ENCODE measurements at regions not wholly inside any gene's neighbourhood (a gene's known extent, or its start where the extent isn't known, plus 50 kb on each side); places are given as distances from the start of the nearest gene placed in this dataset.
"Not testable (repeated sequence)": the region's sequence is repeated elsewhere in the genome, so short reads cannot be mapped to it uniquely, and the experiment has no call there.

DNA sequence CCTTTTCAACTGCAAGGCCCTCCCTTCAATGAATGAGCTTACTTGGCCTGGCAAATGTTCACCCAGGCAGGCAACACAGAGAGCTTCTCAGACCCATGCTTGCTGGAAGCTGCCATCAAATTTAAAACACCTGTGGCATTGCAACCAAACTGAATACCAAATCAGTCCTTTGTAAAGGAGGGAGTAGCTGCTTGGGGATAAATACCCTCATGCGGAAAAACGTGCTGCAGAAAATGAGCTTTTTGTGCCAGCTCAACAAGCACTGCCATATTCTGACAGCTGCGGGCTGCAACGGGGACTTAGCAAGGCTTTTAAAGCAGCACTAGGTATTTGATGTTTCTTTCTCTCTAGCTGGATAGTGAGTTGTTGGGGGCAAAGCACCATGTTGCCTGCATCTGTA lies 119.7 kb downstream of the PLPPR4 start:
- Histone ChIP-seq H3K36me3 (ENCODE audit: insufficient read depth, low read length) (no peaks in the 10 kb centered on the region), H3K27me3 (ENCODE audit: low read length) (no peaks in the 10 kb centered on the region), H3K27ac (ENCODE audit: low read length) (no peak overlapping the region), H2AFZ (ENCODE audit: low read length) (no peak overlapping the region), H3K9me3 (ENCODE audit: low read length) (no peaks in the 10 kb centered on the region), H3K9ac (ENCODE audit: low read length) (no peak overlapping the region), H3K4me1 (ENCODE audit: low read length) (no peaks in the 10 kb centered on the region), H3K4me3 (ENCODE audit: low read length) (no peak overlapping the region), H4K20me1 (ENCODE audit: insufficient read depth, low read depth, low read length) (no peaks in the 10 kb centered on the region), H3K4me2 (ENCODE audit: low read depth, low read length, poor library complexity, severe bottlenecking) (no peak overlapping the region), H3K79me2 (ENCODE audit: low read length) (no peaks in the 10 kb centered on the region), H3K9me2 (replicated peaks; ENCODE audit: insufficient read depth, low read length) (no peaks in the 10 kb centered on the region)
- DNase-seq, result no peak

DNA sequence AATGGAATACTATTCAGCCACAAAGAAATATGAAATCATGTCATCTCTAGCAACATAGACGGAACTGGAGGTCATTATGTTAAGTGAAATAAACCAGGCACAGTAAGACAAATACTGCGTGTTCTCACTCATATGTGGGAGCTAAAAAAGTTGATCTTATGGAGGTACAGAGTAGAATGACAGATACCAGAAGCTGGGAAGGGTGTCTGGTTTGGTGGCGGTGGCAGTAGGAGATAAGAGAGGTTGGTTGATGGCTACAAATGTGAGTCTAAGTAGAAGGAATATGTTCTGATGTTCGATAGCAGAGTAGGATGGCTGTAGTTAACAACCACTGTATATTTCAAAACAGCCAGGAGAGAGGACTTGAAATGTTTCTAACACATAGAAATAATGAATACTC lies 121.6 kb downstream of the PLPPR4 start:
- no peaks in the 10 kb centered on the region for H3K9me3 ChIP-seq (ENCODE audit: low read length)
- H3K4me1 ChIP-seq (ENCODE audit: low read length), result no peaks in the 10 kb centered on the region
- no peak overlapping the region for H3K4me3 ChIP-seq (ENCODE audit: low read length)

GRCh38 chr1:99396389-99396788 lies 132.1 kb downstream of the PLPPR4 start:
- no peaks in the 10 kb centered on the region for H3K9me3 ChIP-seq (ENCODE audit: low read length)
- no peak overlapping the region for H3K4me2 ChIP-seq (ENCODE audit: low read depth, low read length, poor library complexity, severe bottlenecking)
- no peaks in the 10 kb centered on the region for H3K27me3 ChIP-seq (ENCODE audit: low read length)
- no peaks in the 10 kb centered on the region for H4K20me1 ChIP-seq (ENCODE audit: insufficient read depth, low read depth, low read length)
- H3K4me3 ChIP-seq (ENCODE audit: low read length), result no peak overlapping the region
- H3K27ac ChIP-seq (ENCODE audit: low read length), result no peak overlapping the region
- DNase-seq, result no peak
- H3K4me1 ChIP-seq (ENCODE audit: low read length), result no peaks in the 10 kb centered on the region
- no peaks in the 10 kb centered on the region for H3K36me3 ChIP-seq (ENCODE audit: insufficient read depth, low read length)
- H2AFZ ChIP-seq (ENCODE audit: low read length), result no peak overlapping the region
- no peaks in the 10 kb centered on the region for H3K79me2 ChIP-seq (ENCODE audit: low read length)
- H3K9ac ChIP-seq (ENCODE audit: low read length), result no peak overlapping the region
- no peaks in the 10 kb centered on the region for H3K9me2 ChIP-seq (replicated peaks; ENCODE audit: insufficient read depth, low read length)

More for the DNA sequence above, 121.6 kb downstream of the PLPPR4 start:
- Histone ChIP-seq H2AFZ (ENCODE audit: low read length) (no peak overlapping the region), H3K9ac (ENCODE audit: low read length) (no peak overlapping the region), H3K79me2 (ENCODE audit: low read length) (no peaks in the 10 kb centered on the region), H3K36me3 (ENCODE audit: insufficient read depth, low read length) (no peaks in the 10 kb centered on the region), H3K4me2 (ENCODE audit: low read depth, low read length, poor library complexity, severe bottlenecking) (no peak overlapping the region), H3K27me3 (ENCODE audit: low read length) (no peaks in the 10 kb centered on the region), H4K20me1 (ENCODE audit: insufficient read depth, low read depth, low read length) (no peaks in the 10 kb centered on the region), H3K27ac (ENCODE audit: low read length) (no peak overlapping the region), H3K9me2 (replicated peaks; ENCODE audit: insufficient read depth, low read length) (no peaks in the 10 kb centered on the region)
- no peak for DNase-seq

DNA sequence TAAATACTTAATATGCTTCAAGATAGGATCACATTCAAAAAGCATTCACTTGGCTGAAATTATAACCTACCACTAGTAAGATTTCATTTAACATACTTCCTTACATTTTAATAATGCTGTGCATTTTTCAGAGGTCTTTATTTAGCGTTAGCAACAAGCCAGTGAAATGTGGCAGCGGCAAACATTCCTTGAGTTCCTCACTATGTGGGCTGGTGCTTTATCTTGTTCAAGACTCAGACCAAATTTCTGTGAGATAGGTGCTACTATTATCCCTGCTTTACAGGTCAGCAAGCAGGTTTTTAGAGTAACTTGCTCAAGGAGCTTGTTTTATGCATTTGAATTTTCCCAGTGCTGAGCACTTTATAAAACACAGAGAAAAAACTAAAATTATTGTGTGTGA lies 132.7 kb downstream of the PLPPR4 start:
- no peak for DNase-seq
- Histone ChIP-seq H3K36me3 (ENCODE audit: insufficient read depth, low read length) (no peaks in the 10 kb centered on the region), H2AFZ (ENCODE audit: low read length) (no peak overlapping the region), H3K79me2 (ENCODE audit: low read length) (no peaks in the 10 kb centered on the region), H4K20me1 (ENCODE audit: insufficient read depth, low read depth, low read length) (no peaks in the 10 kb centered on the region), H3K27ac (ENCODE audit: low read length) (no peak overlapping the region), H3K9ac (ENCODE audit: low read length) (no peak overlapping the region), H3K27me3 (ENCODE audit: low read length) (no peaks in the 10 kb centered on the region), H3K4me3 (ENCODE audit: low read length) (no peak overlapping the region), H3K9me2 (replicated peaks; ENCODE audit: insufficient read depth, low read length) (no peaks in the 10 kb centered on the region), H3K9me3 (ENCODE audit: low read length) (no peaks in the 10 kb centered on the region), H3K4me2 (ENCODE audit: low read depth, low read length, poor library complexity, severe bottlenecking) (no peak overlapping the region), H3K4me1 (ENCODE audit: low read length) (no peaks in the 10 kb centered on the region)

DNA sequence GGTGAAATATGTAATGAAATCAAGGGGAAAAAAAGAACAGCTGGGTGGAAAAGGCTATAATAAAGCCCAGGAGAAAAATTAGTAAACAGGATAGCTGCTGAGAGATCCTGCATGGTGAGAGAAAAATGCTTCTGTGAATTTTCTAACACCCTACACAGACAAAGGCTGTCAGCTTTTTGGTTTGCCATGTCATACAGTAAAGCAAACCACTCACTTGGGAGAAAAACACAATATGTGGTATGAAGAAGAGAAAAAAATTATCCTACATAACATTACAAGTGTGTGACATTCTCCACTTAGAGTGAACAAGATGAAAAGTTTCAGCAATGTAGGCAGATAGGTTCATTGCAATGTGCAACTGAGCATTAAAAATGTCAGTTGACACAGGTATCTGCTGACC lies 133.6 kb downstream of the PLPPR4 start:
- no peak for DNase-seq

DNA sequence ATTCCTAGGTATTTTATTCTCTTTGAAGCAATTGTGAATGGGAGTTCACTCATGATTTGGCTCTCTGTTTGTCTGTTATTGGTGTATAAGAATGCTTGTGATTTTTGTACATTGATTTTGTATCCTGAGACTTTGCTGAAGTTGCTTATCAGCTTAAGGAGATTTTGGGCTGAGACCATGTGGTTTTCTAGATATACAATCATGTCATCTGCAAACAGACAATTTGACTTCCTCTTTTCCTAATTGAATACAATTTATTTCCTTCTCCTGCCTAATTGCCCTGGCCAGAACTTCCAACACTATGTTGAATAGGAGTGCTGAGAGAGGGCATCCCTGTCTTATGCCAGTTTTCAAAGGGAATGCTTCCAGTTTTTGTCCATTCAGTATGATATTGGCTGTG lies 137.3 kb downstream of the PLPPR4 start:
- H3K4me1 ChIP-seq (ENCODE audit: low read length); H2AFZ ChIP-seq (ENCODE audit: low read length); H3K4me2 ChIP-seq (ENCODE audit: low read depth, low read length, poor library complexity, severe bottlenecking); H3K36me3 ChIP-seq (ENCODE audit: insufficient read depth, low read length); H3K9ac ChIP-seq (ENCODE audit: low read length); H3K9me3 ChIP-seq (ENCODE audit: low read length); H3K4me3 ChIP-seq (ENCODE audit: low read length); H3K27me3 ChIP-seq (ENCODE audit: low read length); H3K27ac ChIP-seq (ENCODE audit: low read length); H3K9me2 ChIP-seq (replicated peaks; ENCODE audit: insufficient read depth, low read length); H3K79me2 ChIP-seq (ENCODE audit: low read length); DNase-seq; H4K20me1 ChIP-seq (ENCODE audit: insufficient read depth, low read depth, low read length): not testable (repeated sequence)

More for the DNA sequence above, 133.6 kb downstream of the PLPPR4 start:
- Histone ChIP-seq H3K36me3 (ENCODE audit: insufficient read depth, low read length) (no peaks in the 10 kb centered on the region), H3K27me3 (ENCODE audit: low read length) (no peaks in the 10 kb centered on the region), H3K4me2 (ENCODE audit: low read depth, low read length, poor library complexity, severe bottlenecking) (no peak overlapping the region), H3K9ac (ENCODE audit: low read length) (no peak overlapping the region), H3K4me1 (ENCODE audit: low read length) (no peaks in the 10 kb centered on the region), H2AFZ (ENCODE audit: low read length) (no peak overlapping the region), H3K9me2 (replicated peaks; ENCODE audit: insufficient read depth, low read length) (no peaks in the 10 kb centered on the region), H3K9me3 (ENCODE audit: low read length) (no peaks in the 10 kb centered on the region), H4K20me1 (ENCODE audit: insufficient read depth, low read depth, low read length) (no peaks in the 10 kb centered on the region), H3K79me2 (ENCODE audit: low read length) (no peaks in the 10 kb centered on the region), H3K27ac (ENCODE audit: low read length) (no peak overlapping the region), H3K4me3 (ENCODE audit: low read length) (no peak overlapping the region)

DNA sequence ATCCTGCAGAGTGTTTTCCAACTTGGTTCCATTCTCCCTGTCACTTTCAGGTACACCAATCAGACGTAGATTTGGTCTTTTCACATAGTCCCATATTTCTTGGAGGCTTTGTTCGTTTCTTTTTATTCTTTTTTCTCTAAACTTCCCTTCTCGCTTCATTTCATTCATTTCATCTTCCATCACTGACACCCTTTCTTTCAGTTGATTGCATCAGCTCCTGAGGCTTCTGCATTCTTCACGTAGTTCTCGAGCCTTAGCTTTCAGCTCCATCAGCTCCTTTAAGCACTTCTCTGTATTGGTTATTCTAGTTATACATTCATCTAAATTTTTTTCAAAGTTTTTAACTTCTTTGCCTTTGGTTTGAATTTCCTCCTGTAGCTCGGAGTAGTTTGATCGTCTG lies 140.1 kb downstream of the PLPPR4 start:
- not testable (repeated sequence) for H3K4me3 ChIP-seq (ENCODE audit: low read length); H3K79me2 ChIP-seq (ENCODE audit: low read length); H3K9ac ChIP-seq (ENCODE audit: low read length); H3K4me1 ChIP-seq (ENCODE audit: low read length); H3K9me2 ChIP-seq (replicated peaks; ENCODE audit: insufficient read depth, low read length); H3K9me3 ChIP-seq (ENCODE audit: low read length); DNase-seq; H3K27me3 ChIP-seq (ENCODE audit: low read length); H3K27ac ChIP-seq (ENCODE audit: low read length); H3K4me2 ChIP-seq (ENCODE audit: low read depth, low read length, poor library complexity, severe bottlenecking); H4K20me1 ChIP-seq (ENCODE audit: insufficient read depth, low read depth, low read length); H2AFZ ChIP-seq (ENCODE audit: low read length); H3K36me3 ChIP-seq (ENCODE audit: insufficient read depth, low read length)

DNA sequence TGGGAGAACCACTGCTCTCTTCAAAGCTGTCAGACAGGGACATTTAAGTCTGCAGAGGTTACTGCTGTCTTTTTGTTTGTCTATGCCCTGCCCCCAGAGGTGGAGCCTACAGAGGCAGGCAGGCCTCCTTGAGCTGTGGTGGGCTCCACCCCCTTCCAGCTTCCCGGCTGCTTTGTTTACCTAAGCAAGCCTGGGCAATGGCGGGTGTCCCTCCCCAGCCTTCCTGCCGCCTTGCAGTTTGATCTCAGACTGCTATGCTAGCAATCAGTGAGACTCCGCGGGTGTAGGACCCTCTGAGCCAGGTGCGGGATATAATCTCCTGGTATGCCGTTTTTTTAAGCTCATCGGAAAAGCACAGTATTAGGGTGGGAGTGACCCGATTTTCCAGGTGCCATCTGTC lies 141.0 kb downstream of the PLPPR4 start:
- H3K9me2 ChIP-seq (replicated peaks; ENCODE audit: insufficient read depth, low read length); H3K27me3 ChIP-seq (ENCODE audit: low read length); DNase-seq; H3K4me1 ChIP-seq (ENCODE audit: low read length); H3K9ac ChIP-seq (ENCODE audit: low read length); H3K4me3 ChIP-seq (ENCODE audit: low read length); H3K4me2 ChIP-seq (ENCODE audit: low read depth, low read length, poor library complexity, severe bottlenecking); H2AFZ ChIP-seq (ENCODE audit: low read length); H4K20me1 ChIP-seq (ENCODE audit: insufficient read depth, low read depth, low read length); H3K9me3 ChIP-seq (ENCODE audit: low read length); H3K79me2 ChIP-seq (ENCODE audit: low read length); H3K36me3 ChIP-seq (ENCODE audit: insufficient read depth, low read length); H3K27ac ChIP-seq (ENCODE audit: low read length): not testable (repeated sequence)

DNA sequence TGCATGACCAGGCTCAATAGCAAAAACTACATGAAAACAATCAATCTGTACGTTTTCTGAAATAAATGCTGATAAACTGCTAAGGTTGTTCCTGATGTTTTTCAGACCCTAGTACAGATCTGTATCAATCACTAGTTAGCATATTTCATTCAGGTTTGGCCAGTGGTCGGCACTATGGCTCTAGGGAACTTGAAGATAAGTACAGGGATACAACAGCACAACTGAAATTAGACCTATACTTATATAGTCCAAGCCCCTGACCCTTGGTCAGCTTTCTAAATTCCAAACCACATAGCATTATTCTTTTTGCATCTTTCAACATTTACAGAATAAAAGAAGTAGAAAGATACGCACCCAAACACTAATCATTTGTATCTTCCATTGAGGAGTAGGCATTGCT lies 142.7 kb downstream of the PLPPR4 start:
- Histone ChIP-seq H3K9me3 (ENCODE audit: low read length) (no peaks in the 10 kb centered on the region), H3K27ac (ENCODE audit: low read length) (no peak overlapping the region), H4K20me1 (ENCODE audit: insufficient read depth, low read depth, low read length) (no peaks in the 10 kb centered on the region), H3K4me2 (ENCODE audit: low read depth, low read length, poor library complexity, severe bottlenecking) (no peak overlapping the region), H3K4me3 (ENCODE audit: low read length) (no peak overlapping the region), H3K27me3 (ENCODE audit: low read length) (no peaks in the 10 kb centered on the region), H3K9ac (ENCODE audit: low read length) (no peak overlapping the region), H3K79me2 (ENCODE audit: low read length) (no peaks in the 10 kb centered on the region), H3K4me1 (ENCODE audit: low read length) (no peaks in the 10 kb centered on the region), H2AFZ (ENCODE audit: low read length) (no peak overlapping the region), H3K9me2 (replicated peaks; ENCODE audit: insufficient read depth, low read length) (no peaks in the 10 kb centered on the region), H3K36me3 (ENCODE audit: insufficient read depth, low read length) (no peaks in the 10 kb centered on the region)
- DNase-seq, result no peak
